ENCODE measurements at regions not wholly inside any gene's neighbourhood (a gene's known extent, or its start where the extent isn't known, plus 50 kb on each side); places are given as distances from the start of the nearest gene placed in this dataset.
"Not testable (repeated sequence)": the region's sequence is repeated elsewhere in the genome, so short reads cannot be mapped to it uniquely, and the experiment has no call there.

- DNase-seq (ENCODE audit: low spot score) = peak; percentile 86
These were observed 109.9 kb downstream of the UTRN start for GRCh38 chr6:144395014-144395413.

- DNase-seq (ENCODE audit: low spot score) = no peak
These were observed 110.7 kb downstream of the UTRN start for GRCh38 chr6:144395826-144396225.

DNA sequence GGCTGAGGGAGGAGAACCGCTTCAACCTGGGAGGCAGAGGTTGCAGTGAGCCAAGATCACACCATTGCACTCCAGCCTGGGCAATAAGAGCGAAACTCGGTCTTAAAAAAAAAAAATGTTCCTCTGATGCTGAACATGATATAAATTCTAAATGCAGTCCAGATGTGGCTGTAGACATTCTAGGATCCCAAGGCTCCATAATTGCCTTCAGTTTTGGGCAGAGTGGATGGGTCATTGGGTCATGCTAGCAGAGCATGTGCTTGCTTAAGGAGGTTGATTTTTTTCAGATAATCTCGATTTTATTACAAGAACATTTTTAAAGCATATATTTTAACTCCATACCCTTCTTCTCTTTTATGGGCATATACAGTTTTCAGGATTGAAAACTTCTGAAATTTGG, 112.0 kb downstream of the UTRN start:
- no peak for DNase-seq (ENCODE audit: low spot score)

DNA sequence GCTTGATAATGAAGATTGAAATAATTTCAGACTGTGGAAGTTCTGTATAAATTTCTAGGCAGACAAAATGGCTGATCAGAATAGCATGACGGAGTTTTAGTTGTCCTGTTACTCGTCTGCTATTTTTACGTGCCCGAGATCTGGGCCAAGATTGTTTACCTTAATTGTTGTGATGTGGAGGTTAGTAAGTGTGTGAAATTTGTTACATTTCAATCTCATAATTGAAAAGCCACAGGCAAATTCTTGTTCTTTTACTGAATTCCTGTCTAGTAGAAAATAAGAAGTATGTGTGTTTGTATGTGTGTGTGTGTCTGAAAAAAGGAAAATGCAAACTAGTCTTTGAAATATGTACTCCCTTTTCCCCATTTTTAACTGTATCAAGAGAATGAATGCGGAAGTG, 115.2 kb downstream of the UTRN start:
- DNase-seq (ENCODE audit: low spot score) = no peak

DNA sequence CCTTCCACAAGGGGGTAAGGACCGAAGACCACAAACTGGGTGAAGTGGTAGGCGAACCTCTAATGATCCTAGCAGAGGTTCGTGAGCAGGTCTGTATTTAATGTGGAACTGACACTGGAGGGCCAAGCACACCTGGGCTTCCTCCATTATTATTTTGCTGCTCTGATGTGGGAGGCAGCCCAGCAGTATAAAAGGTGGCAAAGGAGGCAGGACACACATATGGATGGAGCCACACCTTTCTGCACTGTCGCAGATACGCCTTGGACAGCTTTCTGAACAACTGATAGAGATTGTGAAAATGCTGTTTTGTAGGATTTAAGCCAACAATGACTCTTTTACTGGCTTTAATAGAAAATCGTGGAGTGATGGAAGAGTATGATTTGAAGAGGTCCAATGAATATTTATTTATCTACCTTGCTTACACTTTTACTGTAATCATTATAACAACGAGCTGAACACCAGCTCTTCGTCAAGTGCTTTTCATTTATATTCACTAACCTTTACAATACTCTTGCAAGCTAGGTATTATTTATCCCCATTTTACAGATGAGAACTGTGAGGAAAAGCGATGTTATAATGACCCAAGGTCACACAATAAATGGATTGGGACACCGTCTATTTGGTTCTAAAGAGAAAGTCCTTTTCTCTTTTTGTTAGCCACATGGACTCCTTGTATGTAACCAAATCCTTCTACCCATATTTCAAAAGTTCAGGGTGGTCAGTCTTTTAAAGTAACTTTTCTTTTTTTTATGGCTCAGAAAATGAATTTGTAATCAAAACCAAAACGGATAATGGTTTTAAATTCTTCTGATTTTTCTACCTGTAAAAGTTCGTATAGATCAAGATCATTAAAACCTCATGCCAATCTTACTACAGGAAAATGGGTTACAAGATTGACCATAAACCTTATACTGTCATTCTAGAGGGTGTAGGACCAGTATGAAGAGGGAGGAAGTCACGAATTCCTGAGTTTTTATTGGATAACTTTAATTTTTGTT, 116.9 kb downstream of the UTRN start:
- no peak for DNase-seq (ENCODE audit: low spot score)

DNA sequence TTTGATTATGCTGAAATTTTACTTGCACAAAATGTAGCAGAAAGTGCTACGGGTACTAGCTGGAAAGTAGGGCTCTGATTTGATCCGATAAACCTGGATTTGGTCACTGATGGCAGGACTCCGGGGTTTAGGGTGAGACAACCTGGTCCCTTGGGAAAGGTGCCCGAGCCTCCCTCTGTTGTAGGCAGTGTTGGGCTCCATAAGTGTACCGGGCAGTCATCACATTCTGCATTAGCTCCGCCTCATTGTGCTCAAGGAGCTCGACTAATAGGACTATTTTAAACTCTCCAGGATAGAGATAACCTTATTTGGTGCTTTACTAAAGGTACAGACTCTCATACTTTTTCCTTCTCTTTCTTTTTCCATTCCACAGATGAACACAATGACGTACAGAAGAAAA, 117.6 kb downstream of the UTRN start:
- DNase-seq (ENCODE audit: low spot score) = no peak

GRCh38 chr6:144405163-144405562, 120.0 kb downstream of the UTRN start:
- peak; percentile 15 for DNase-seq (ENCODE audit: low spot score)

- no peak for DNase-seq (ENCODE audit: low spot score)
These were observed 121.7 kb downstream of the UTRN start for GRCh38 chr6:144406796-144407195.

GRCh38 chr6:144408161-144408560, 123.0 kb downstream of the UTRN start:
- DNase-seq (ENCODE audit: low spot score) = no peak

DNA sequence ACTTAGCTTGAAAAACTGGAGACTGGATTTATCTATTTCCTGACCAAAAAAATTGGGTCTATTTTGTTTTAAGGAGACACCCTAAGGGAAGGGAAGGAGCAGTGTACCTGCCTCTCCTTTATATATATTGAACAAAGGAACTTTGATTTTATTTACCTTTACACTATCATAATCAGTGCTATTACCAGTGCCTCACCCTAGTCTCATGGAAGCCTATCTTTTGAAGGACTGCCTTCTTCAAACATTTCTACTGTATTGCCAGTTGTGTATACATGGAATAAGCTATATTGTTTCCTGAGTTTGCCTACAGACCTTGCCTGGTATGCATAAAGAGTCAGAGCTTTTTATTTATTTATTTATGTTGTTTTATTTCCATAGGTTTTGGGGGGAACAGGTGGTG, 124.9 kb downstream of the UTRN start:
- no peak for DNase-seq (ENCODE audit: low spot score)

DNA sequence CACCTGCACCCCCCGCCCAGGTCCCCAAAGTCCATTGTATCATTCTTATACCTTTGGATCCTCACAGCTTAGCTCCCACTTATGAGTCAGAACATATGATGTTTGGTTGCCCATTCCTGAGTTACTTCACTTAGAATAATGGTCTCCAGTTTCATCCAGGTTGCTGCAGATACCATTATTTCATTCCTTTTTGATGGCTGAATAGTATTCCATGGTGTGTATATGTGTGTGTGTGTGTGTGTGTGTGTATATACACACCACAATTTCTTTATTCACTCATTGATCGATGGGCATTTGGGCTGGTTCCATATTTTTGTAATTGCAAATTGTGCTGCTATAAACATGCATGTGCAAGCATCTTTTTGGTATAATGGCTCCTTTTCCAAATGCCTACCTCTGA, 125.4 kb downstream of the UTRN start:
- DNase-seq (ENCODE audit: low spot score) = not testable (repeated sequence)

- DNase-seq (ENCODE audit: low spot score) = no peak
These were observed 126.5 kb downstream of the UTRN start for GRCh38 chr6:144411531-144412165.

GRCh38 chr6:144413418-144413817, 128.3 kb downstream of the UTRN start:
- no peak for DNase-seq (ENCODE audit: low spot score)

- DNase-seq (ENCODE audit: low spot score) = no peak
These were observed 129.9 kb downstream of the UTRN start for GRCh38 chr6:144415014-144415413.

- DNase-seq (ENCODE audit: low spot score) = no peak
These were observed 130.7 kb downstream of the UTRN start for GRCh38 chr6:144415835-144416237.

DNA sequence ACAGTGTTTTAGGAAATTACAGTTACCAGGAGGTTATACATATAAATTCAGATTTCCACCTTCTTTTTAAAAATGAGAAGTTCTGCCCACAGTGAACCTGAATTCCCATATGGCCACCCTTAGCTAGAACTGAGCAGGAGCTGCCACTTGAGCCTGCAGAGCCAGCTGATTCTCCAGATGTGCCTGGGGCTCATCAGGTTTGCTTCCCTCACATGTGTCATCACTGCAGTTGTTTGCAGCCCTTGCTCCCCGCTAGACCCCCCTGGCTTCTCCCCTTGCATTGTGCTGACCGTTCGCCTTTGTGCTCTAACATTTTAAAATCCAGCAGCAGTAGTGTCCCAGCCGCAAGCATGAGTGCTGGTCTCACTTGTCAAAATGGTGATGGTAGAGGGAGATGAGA, 131.1 kb downstream of the UTRN start:
- no peak for DNase-seq (ENCODE audit: low spot score)

DNA sequence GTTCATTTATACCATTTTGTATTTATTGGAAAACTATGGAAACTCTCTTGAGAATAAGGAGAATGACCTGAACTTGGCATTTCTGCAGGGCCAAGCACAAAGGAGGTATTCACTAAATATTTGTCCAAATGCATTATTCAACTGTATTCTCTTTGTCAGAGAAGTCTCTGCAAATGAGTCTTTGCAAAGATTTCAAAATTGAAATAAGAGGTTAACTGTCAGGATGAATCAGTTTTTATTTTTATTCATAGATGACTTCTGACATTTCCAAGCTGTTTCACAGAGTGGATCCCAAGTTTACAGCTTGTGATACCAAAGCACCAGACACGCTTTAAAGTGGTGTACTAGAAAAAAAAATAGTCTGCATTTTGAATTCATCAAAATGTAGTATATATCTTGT, 131.6 kb downstream of the UTRN start:
- peak; percentile 71 for DNase-seq (ENCODE audit: low spot score)

GRCh38 chr6:144417681-144418080, 132.5 kb downstream of the UTRN start:
- no peak for DNase-seq (ENCODE audit: low spot score)

DNA sequence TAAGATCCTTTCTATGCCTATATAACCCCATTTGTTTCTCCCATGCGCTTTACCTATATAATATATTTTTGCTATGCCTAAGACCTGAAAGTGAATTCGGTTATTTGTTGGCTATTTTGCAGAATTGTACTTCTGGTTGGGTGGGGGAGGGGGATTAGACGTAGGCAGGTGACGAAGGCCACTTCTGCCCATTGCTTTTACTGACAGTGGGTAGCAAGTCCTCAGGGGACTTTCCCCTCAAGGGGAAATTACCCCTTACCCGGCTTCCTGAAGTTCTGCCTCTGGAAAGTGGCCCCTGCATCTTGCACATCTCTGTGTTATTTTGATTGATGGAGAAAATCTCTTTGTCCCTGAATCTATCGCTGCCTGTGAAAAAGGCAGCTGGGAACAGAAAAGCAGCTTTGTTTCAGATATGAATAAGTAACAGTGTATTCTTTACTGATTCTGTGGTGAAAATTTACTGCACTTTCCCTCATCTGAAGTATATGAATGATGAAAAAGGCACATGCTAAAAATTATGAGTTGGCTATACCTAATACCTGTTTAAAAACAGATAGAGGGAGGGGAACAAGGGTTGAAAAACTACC, 133.9 kb downstream of the UTRN start:
- DNase-seq (ENCODE audit: low spot score) = no peak

- DNase-seq (ENCODE audit: low spot score) = no peak
These were observed 138.0 kb downstream of the UTRN start for GRCh38 chr6:144423167-144423566.

GRCh38 chr6:144429753-144430152, 144.6 kb downstream of the UTRN start:
- DNase-seq (ENCODE audit: low spot score) = no peak

- DNase-seq (ENCODE audit: low spot score) = not testable (repeated sequence)
These were observed 148.3 kb downstream of the UTRN start for GRCh38 chr6:144433446-144433845.

Data from COLO829 (cell line).